CD4-positive, alpha-beta T cell (primary cell): ENCODE measurements at regions not wholly inside any gene's neighbourhood (a gene's known extent, or its start where the extent isn't known, plus 50 kb on each side); places are given as distances from the start of the nearest gene placed in this dataset.

Experiments
- ATAC-seq: fragments of 200-7000 bp; cut with Tn5 transposase; one replicate; pipeline ENCODE4 v1.10.0; 2022; ENCODE audit warnings: mild to moderate bottlenecking; ENCODE audit not compliant: poor library complexity
- CTCF ChIA-PET: fragments of 350-600 bp; sonication (Branson Sonifier 250); formaldehyde crosslinking; loops from one replicate; lab custom pipeline; 2021; ENCODE audit warnings: antibody characterized with exemption, inconsistent platforms; lab: Charles Lee
- POLR2A ChIA-PET: fragments of 350-600 bp; sonication (Branson Sonifier 250); formaldehyde crosslinking; loops from one replicate; lab custom pipeline; 2021; ENCODE audit warnings: antibody characterized with exemption, inconsistent platforms; lab: Charles Lee
- DNase-seq, 14 experiments: peaks; one replicate each; pipeline ENCODE4 v3.0.0-alpha.2; 2013 to 2020; ENCODE audit warnings: mixed read lengths in 2 of 14
- H3K27ac ChIP-seq, 2 donors: one replicate each; pipeline versions ENCODE4 v1.5.1 to v1.7.0; 2013; ENCODE audit warnings: low read length in 2 of 2, low read depth in 1 of 2, mild to moderate bottlenecking in 1 of 2
- H3K27me3 ChIP-seq, 2 experiments: 1 replicate in 1 of 2; 2 replicates in 1 of 2; pipeline versions ENCODE4 v1.6.1 to v1.7.0; 2013; ENCODE audit warnings: low read length in 2 of 2, control low read depth in 1 of 2, mild to moderate bottlenecking in 1 of 2, moderate library complexity in 1 of 2; ENCODE audit not compliant: insufficient read depth in 2 of 2, control insufficient read depth in 1 of 2
- H3K36me3 ChIP-seq: one replicate; pipeline ENCODE4 v1.6.1; 2013; ENCODE audit warnings: low read length, control low read depth; ENCODE audit not compliant: insufficient read depth
- H3K4me1 ChIP-seq: one replicate; pipeline ENCODE4 v1.6.1; 2013; ENCODE audit warnings: low read length, control low read depth; ENCODE audit not compliant: insufficient read depth
- H3K4me3 ChIP-seq: one replicate; pipeline ENCODE4 v1.5.1; 2013; ENCODE audit warnings: mild to moderate bottlenecking, low read length, moderate library complexity
- H3K9me3 ChIP-seq, 2 experiments: 1 replicate in 1 of 2; 2 replicates in 1 of 2; pipeline versions ENCODE4 v1.6.1 to v1.7.0; 2013; ENCODE audit warnings: low read length in 2 of 2, mild to moderate bottlenecking in 2 of 2, control low read depth in 1 of 2, moderate library complexity in 1 of 2; ENCODE audit not compliant: control insufficient read depth in 1 of 2, insufficient read depth in 1 of 2
- H3K27ac Mint-ChIP-seq: one replicate; pipeline ENCODE4 v1.8.0; 2020; ENCODE audit warnings: mixed read lengths
- H3K27me3 Mint-ChIP-seq: one replicate; pipeline ENCODE4 v1.8.0; 2021; ENCODE audit warnings: mixed read lengths
- H3K36me3 Mint-ChIP-seq: one replicate; pipeline ENCODE4 v1.8.0; 2021; ENCODE audit warnings: low read depth, mixed read lengths
- H3K4me1 Mint-ChIP-seq: one replicate; pipeline ENCODE4 v1.8.0; 2021; ENCODE audit warnings: low read depth, mixed read lengths
- H3K4me3 Mint-ChIP-seq: one replicate; pipeline ENCODE4 v1.8.0; 2020; ENCODE audit warnings: mild to moderate bottlenecking, mixed read lengths
- H3K9me3 Mint-ChIP-seq: one replicate; pipeline ENCODE4 v1.8.0; 2020; ENCODE audit warnings: mixed read lengths
- intact Hi-C, 2 experiments: fragments of 100-400 bp; cut with DNase I in 1 of 2; cut with micrococcal nuclease in 1 of 2; formaldehyde crosslinking; loops; one replicate each; pipeline versions ENCODE4 v1.15.1 to v1.9.0; 2023 to 2025; cut with DNase I, micrococcal nuclease
- TF ChIP-seq, protein P1 (sequence below): fragments of 200-600 bp; IDR thresholded peaks from one replicate; pipeline ENCODE4 v1.8.0; 2022; ENCODE audit warnings: antibody characterized with exemption, mild to moderate bottlenecking

DNA sequence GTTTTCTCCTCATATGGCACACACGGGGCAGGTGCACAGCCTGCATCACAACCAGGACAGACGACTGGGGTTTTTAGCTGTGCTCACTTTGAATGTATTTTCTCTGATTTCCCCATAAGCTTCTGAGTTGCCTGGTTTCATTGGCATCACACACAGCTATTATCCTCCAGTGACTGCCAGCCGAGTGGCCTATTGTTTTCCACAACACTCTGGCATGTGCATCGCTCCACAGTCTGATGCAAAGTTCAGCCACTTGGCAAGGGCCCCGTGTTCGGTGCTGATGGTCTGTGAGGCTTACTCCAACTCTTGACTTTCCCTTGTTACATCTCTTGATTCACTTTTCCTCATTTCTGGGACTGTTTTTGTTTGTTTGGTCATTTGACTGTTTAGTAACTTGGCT, 593.1 kb downstream of the CBLN2 start:
- H3K4me1 Mint-ChIP-seq: no peaks in the 10 kb centered on the region
- no peak overlapping the region for H3K27ac Mint-ChIP-seq
- no peak overlapping the region for H3K4me3 Mint-ChIP-seq
- no peaks in the 10 kb centered on the region for H3K9me3 Mint-ChIP-seq
- intact Hi-C loops: no loop called here
- no peaks in the 10 kb centered on the region for H3K36me3 Mint-ChIP-seq
- Histone ChIP-seq H3K4me3 (no peak overlapping the region), H3K27ac (no peak overlapping the region), H3K27me3 (no peaks in the 10 kb centered on the region), H3K36me3 (no peaks in the 10 kb centered on the region), H3K4me1 (no peaks in the 10 kb centered on the region), H3K9me3 (peaks cover 0 to 6% of the 10 kb centered on the region in 2 experiments)
- H3K27me3 Mint-ChIP-seq: no peaks in the 10 kb centered on the region
- ChIA-PET CTCF (no interaction called here), POLR2A (no interaction called here)
- no peak for DNase-seq
- TF ChIP-seq, protein P1, sequence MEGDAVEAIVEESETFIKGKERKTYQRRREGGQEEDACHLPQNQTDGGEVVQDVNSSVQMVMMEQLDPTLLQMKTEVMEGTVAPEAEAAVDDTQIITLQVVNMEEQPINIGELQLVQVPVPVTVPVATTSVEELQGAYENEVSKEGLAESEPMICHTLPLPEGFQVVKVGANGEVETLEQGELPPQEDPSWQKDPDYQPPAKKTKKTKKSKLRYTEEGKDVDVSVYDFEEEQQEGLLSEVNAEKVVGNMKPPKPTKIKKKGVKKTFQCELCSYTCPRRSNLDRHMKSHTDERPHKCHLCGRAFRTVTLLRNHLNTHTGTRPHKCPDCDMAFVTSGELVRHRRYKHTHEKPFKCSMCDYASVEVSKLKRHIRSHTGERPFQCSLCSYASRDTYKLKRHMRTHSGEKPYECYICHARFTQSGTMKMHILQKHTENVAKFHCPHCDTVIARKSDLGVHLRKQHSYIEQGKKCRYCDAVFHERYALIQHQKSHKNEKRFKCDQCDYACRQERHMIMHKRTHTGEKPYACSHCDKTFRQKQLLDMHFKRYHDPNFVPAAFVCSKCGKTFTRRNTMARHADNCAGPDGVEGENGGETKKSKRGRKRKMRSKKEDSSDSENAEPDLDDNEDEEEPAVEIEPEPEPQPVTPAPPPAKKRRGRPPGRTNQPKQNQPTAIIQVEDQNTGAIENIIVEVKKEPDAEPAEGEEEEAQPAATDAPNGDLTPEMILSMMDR: no peak
- no peak for ATAC-seq

DNA sequence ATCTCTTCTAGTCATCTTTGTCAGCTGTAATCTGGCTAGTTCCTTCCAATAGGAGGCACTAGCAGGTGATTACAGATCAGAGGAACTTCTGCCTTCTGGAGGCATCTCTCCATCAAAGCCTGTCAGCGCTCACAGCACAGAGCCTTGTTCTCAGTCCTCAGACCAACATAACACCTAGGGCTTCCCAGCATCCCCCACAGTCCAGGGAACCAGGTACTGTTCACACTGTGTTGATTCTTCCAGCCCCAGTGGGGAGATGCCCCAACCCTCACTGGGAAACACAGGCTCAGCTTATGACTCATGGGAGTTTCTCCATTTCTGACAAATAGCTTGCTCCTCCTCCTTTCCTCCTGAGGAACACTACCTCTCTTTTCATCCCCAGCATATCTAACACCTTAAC, 601.7 kb downstream of the CBLN2 start:
- Histone ChIP-seq H3K4me3 (no peak overlapping the region), H3K9me3 (no peaks in the 10 kb centered on the region), H3K4me1 (no peaks in the 10 kb centered on the region), H3K27me3 (no peaks in the 10 kb centered on the region), H3K27ac (no peak overlapping the region), H3K36me3 (no peaks in the 10 kb centered on the region)
- no peaks in the 10 kb centered on the region for H3K36me3 Mint-ChIP-seq
- ChIA-PET POLR2A (no interaction called here), CTCF (interaction anchor here (1.5 kb wide), 1 partner anchor 17 kb away, joined by 3 read pairs; no protein-coding TSS in a partner anchor)
- no peak overlapping the region for H3K4me3 Mint-ChIP-seq
- no peak overlapping the region for H3K27ac Mint-ChIP-seq
- DNase-seq (no peak), ATAC-seq (no peak)
- H3K4me1 Mint-ChIP-seq: no peaks in the 10 kb centered on the region
- TF ChIP-seq, protein P1: no peak
- intact Hi-C loops: no loop called here
- H3K9me3 Mint-ChIP-seq: no peaks in the 10 kb centered on the region
- H3K27me3 Mint-ChIP-seq: no peaks in the 10 kb centered on the region

DNA sequence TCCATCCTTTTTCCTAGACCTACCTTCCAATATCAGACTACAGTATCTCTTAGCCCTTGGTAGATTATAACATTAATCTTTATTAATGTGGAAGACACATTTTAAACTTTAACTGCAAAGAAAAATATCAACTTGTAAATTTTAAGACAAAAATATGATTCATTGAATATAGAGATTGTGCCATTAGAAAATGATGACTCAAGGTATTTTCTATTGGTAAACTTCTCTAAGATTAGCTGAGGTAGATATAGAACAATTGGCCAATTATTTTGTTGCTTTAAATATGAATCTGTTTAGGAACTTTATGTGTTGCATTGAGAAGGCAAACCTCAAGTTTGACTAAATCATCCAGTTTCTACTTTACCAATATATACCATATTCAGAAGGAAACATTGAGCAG, 604.7 kb downstream of the CBLN2 start:
- Mint-ChIP-seq H3K36me3 (no peaks in the 10 kb centered on the region), H3K27me3 (no peaks in the 10 kb centered on the region), H3K9me3 (no peaks in the 10 kb centered on the region), H3K27ac (no peak overlapping the region), H3K4me1 (no peaks in the 10 kb centered on the region), H3K4me3 (no peak overlapping the region)
- ATAC-seq: no peak
- DNase-seq: no peak
- Histone ChIP-seq H3K27me3 (no peaks in the 10 kb centered on the region), H3K27ac (no peak overlapping the region), H3K4me3 (no peak overlapping the region), H3K9me3 (no peaks in the 10 kb centered on the region), H3K36me3 (no peaks in the 10 kb centered on the region), H3K4me1 (no peaks in the 10 kb centered on the region)
- ChIA-PET POLR2A (no interaction called here), CTCF (no interaction called here)
- intact Hi-C loops: no loop called here
- TF ChIP-seq, protein P1: no peak
